ENCODE measurements at regions not wholly inside any gene's neighbourhood (a gene's known extent, or its start where the extent isn't known, plus 50 kb on each side); places are given as distances from the start of the nearest gene placed in this dataset.

- TF ChIP-seq CTCF (IDR thresholded peaks at IDR 0.05; ENCODE audit: low read depth, low read length) (no peak), EZH2phosphoT487 (IDR thresholded peaks at IDR 0.05; ENCODE audit: low read depth) (no peak)
Observed at GRCh38 chr6:78693835-78694234, 173.5 kb upstream of the IRAK1BP1 start.
